Loucy (cell line): ENCODE measurements at regions not wholly inside any gene's neighbourhood (a gene's known extent, or its start where the extent isn't known, plus 50 kb on each side); places are given as distances from the start of the nearest gene placed in this dataset.

ENCODE experiments used
- H2AFZ ChIP-seq: fragments of 200-600 bp; sonication (generic); 2 replicates; pipeline ENCODE4 v1.6.0; 2016; ENCODE audit warnings: antibody characterized with exemption, mild to moderate bottlenecking, low read length, moderate library complexity
- H3F3A ChIP-seq: fragments of 200-600 bp; 2 replicates; pipeline ENCODE4 v1.6.0; 2016; ENCODE audit warnings: antibody characterized with exemption, low read depth, mild to moderate bottlenecking
- H3K27me3 ChIP-seq: fragments of 200-600 bp; sonication (generic); 2 replicates; pipeline ENCODE4 v1.6.1; 2014; ENCODE audit warnings: low read length, mild to moderate bottlenecking; ENCODE audit not compliant: insufficient read depth, poor library complexity, severe bottlenecking
- H3K36me3 ChIP-seq: fragments of 200-600 bp; sonication (generic); 2 replicates; pipeline ENCODE4 v1.6.1; 2016; ENCODE audit warnings: low read length; ENCODE audit not compliant: insufficient read depth
- H3K4me1 ChIP-seq: fragments of 200-600 bp; sonication (generic); 2 replicates; pipeline ENCODE4 v1.5.1; 2014; ENCODE audit warnings: low read length, mild to moderate bottlenecking; ENCODE audit not compliant: insufficient read depth, poor library complexity, severe bottlenecking
- H3K4me2 ChIP-seq: fragments of 200-600 bp; sonication (generic); 2 replicates; pipeline ENCODE4 v1.6.0; 2014; ENCODE audit warnings: antibody characterized with exemption, low read length, low read depth, mild to moderate bottlenecking; ENCODE audit not compliant: poor library complexity, severe bottlenecking
- H3K4me3 ChIP-seq: fragments of 200-600 bp; sonication (generic); 2 replicates; pipeline ENCODE4 v1.5.1; 2014; ENCODE audit warnings: low read length, mild to moderate bottlenecking, mixed read lengths; ENCODE audit not compliant: poor library complexity, severe bottlenecking
- H3K79me2 ChIP-seq: fragments of 200-600 bp; sonication (generic); 2 replicates; pipeline ENCODE4 v1.6.1; 2014; ENCODE audit warnings: low read length; ENCODE audit not compliant: insufficient read depth
- H3K9ac ChIP-seq: fragments of 200-600 bp; sonication (generic); 2 replicates; pipeline ENCODE4 v1.6.0; 2014; ENCODE audit warnings: mild to moderate bottlenecking, low read depth, low read length, moderate library complexity; ENCODE audit not compliant: poor library complexity, severe bottlenecking
- H3K9me2 ChIP-seq: fragments of 200-600 bp; sonication (generic); replicated peaks from 2 replicates; pipeline ENCODE4 v1.6.1; 2016; ENCODE audit warnings: low read depth, low read length, mixed read lengths
- H3K9me3 ChIP-seq: fragments of 200-600 bp; sonication (generic); 2 replicates; pipeline ENCODE4 v1.6.1; 2014; ENCODE audit warnings: mild to moderate bottlenecking, antibody characterized with exemption, low read length, low read depth; ENCODE audit not compliant: insufficient read depth
- H4K20me1 ChIP-seq: fragments of 200-600 bp; sonication (generic); 2 replicates; pipeline ENCODE4 v1.6.0; 2014; ENCODE audit warnings: antibody characterized with exemption, low read length, mild to moderate bottlenecking; ENCODE audit not compliant: insufficient read depth, poor library complexity, severe bottlenecking
- CTCF ChIP-seq: fragments of 200-600 bp; sonication (generic); conservative IDR thresholded peaks from 2 replicates; pipeline ENCODE4 v1.5.1; 2014; ENCODE audit warnings: mild to moderate bottlenecking, antibody characterized with exemption, low read length
- EZH2phosphoT487 ChIP-seq: fragments of 200-600 bp; IDR thresholded peaks from 2 replicates; pipeline ENCODE4 v1.6.1; 2018; ENCODE audit warnings: antibody characterized with exemption, mild to moderate bottlenecking, moderate library complexity, borderline replicate concordance

GRCh38 chr17:69900829-69901228, 174.2 kb upstream of the KCNJ16 start:
- no peak overlapping the region for H3K4me2 ChIP-seq
- H3K9ac ChIP-seq: no peak overlapping the region
- no peaks in the 10 kb centered on the region for H3K9me3 ChIP-seq
- no peak overlapping the region for H3K4me3 ChIP-seq
- H3K4me1 ChIP-seq: no peaks in the 10 kb centered on the region
- H3K36me3 ChIP-seq: no peaks in the 10 kb centered on the region
- no peak for TF ChIP-seq CTCF
- TF ChIP-seq EZH2phosphoT487: no peak
- H2AFZ ChIP-seq: no peak overlapping the region
- no peaks in the 10 kb centered on the region for H3K27me3 ChIP-seq
- no peaks in the 10 kb centered on the region for H3K79me2 ChIP-seq
- H3K9me2 ChIP-seq: no peaks in the 10 kb centered on the region
- no peaks in the 10 kb centered on the region for H4K20me1 ChIP-seq
- no peaks in the 10 kb centered on the region for H3F3A ChIP-seq

GRCh38 chr17:69906306-69906705, 168.7 kb upstream of the KCNJ16 start:
- H3K4me3 ChIP-seq: no peak overlapping the region
- no peaks in the 10 kb centered on the region for H3K4me1 ChIP-seq
- H4K20me1 ChIP-seq: no peaks in the 10 kb centered on the region
- no peak overlapping the region for H3K9ac ChIP-seq
- H3K36me3 ChIP-seq: no peaks in the 10 kb centered on the region
- H3K9me3 ChIP-seq: no peaks in the 10 kb centered on the region
- TF ChIP-seq EZH2phosphoT487 (no peak), CTCF (no peak)
- H3K27me3 ChIP-seq: no peaks in the 10 kb centered on the region
- H3K9me2 ChIP-seq: no peaks in the 10 kb centered on the region
- no peak overlapping the region for H2AFZ ChIP-seq
- no peaks in the 10 kb centered on the region for H3F3A ChIP-seq
- no peak overlapping the region for H3K4me2 ChIP-seq
- H3K79me2 ChIP-seq: no peaks in the 10 kb centered on the region

GRCh38 chr17:69907132-69907847, 167.7 kb upstream of the KCNJ16 start:
- H2AFZ ChIP-seq: no peak overlapping the region
- TF ChIP-seq CTCF (no peak), EZH2phosphoT487 (no peak)
- no peaks in the 10 kb centered on the region for H3K27me3 ChIP-seq
- no peaks in the 10 kb centered on the region for H3K9me2 ChIP-seq
- no peak overlapping the region for H3K4me2 ChIP-seq
- H3K9me3 ChIP-seq: no peaks in the 10 kb centered on the region
- H4K20me1 ChIP-seq: no peaks in the 10 kb centered on the region
- H3K79me2 ChIP-seq: no peaks in the 10 kb centered on the region
- H3F3A ChIP-seq: no peaks in the 10 kb centered on the region
- H3K4me1 ChIP-seq: no peaks in the 10 kb centered on the region
- H3K4me3 ChIP-seq: no peak overlapping the region
- H3K36me3 ChIP-seq: no peaks in the 10 kb centered on the region
- no peak overlapping the region for H3K9ac ChIP-seq
